MCF 10A (cell line): ENCODE measurements at regions not wholly inside any gene's neighbourhood (a gene's known extent, or its start where the extent isn't known, plus 50 kb on each side); places are given as distances from the start of the nearest gene placed in this dataset.

ENCODE experiments used
- BruUV-seq: library from RNA; stranded (reverse); fragments of 400-500 nt; replicated peaks from 2 replicates; lab custom pipeline; 2021; lab: Mats Ljungman, UMichigan
- CTCF ChIA-PET: fragments of 300-600 bp; sonication (Branson Sonifier 250); formaldehyde crosslinking; extraction: SDS; loops from one replicate; lab custom pipeline; 2021; ENCODE audit warnings: antibody characterized with exemption, inconsistent platforms; lab: Yijun Ruan, JAX
- POLR2A ChIA-PET: fragments of 300-600, 350-650 bp; sonication (Branson Sonifier 250); formaldehyde crosslinking; extraction: SDS; loops from one replicate; lab custom pipeline; 2020; ENCODE audit warnings: antibody characterized with exemption, inconsistent platforms; lab: Yijun Ruan, JAX
- DNase-seq: peaks from one replicate; pipeline ENCODE4 v3.0.0-alpha.2; 2018; ENCODE audit not compliant: unreplicated experiment
- H3K27ac Mint-ChIP-seq: one replicate; pipeline ENCODE4 v1.8.0; 2022; ENCODE audit warnings: mild to moderate bottlenecking, low read depth, mixed read lengths; ENCODE audit not compliant: unreplicated experiment
- H3K27me3 Mint-ChIP-seq: one replicate; pipeline ENCODE4 v1.8.0; 2022; ENCODE audit warnings: mixed read lengths; ENCODE audit not compliant: insufficient read depth, unreplicated experiment
- H3K36me3 Mint-ChIP-seq: one replicate; pipeline ENCODE4 v1.8.0; 2022; ENCODE audit warnings: mild to moderate bottlenecking, moderate library complexity, mixed read lengths; ENCODE audit not compliant: insufficient read depth, unreplicated experiment
- H3K4me1 Mint-ChIP-seq: one replicate; pipeline ENCODE4 v1.8.0; 2022; ENCODE audit warnings: mixed read lengths; ENCODE audit not compliant: insufficient read depth, unreplicated experiment
- H3K4me3 Mint-ChIP-seq: one replicate; pipeline ENCODE4 v1.8.0; 2022; ENCODE audit warnings: mild to moderate bottlenecking, moderate library complexity, mixed read lengths; ENCODE audit not compliant: unreplicated experiment
- H3K9me3 Mint-ChIP-seq: one replicate; pipeline ENCODE4 v1.8.0; 2022; ENCODE audit warnings: mixed read lengths; ENCODE audit not compliant: unreplicated experiment
- CTCF ChIP-seq: fragments of 200-600 bp; IDR thresholded peaks from one replicate; pipeline ENCODE4 v1.8.0; 2022; ENCODE audit warnings: antibody characterized with exemption, mild to moderate bottlenecking; ENCODE audit not compliant: unreplicated experiment
- intact Hi-C: fragments of 100-400 bp; cut with micrococcal nuclease; formaldehyde crosslinking; loops from 2 replicates; pipeline ENCODE4 v1.14.1; 2022

- ChIA-PET CTCF (interaction anchor here (0.6 to 2.1 kb wide), 6 partner anchors 12 to 1081 kb away, joined by 3 to 8 read pairs (median 4); no protein-coding TSS in a partner anchor), POLR2A (no interaction called here)
- TF ChIP-seq CTCF = no peak
- Mint-ChIP-seq H3K27me3 (peaks cover 11% of the 10 kb centered on the region), H3K4me3 (no peak overlapping the region), H3K36me3 (no peaks in the 10 kb centered on the region), H3K9me3 (no peaks in the 10 kb centered on the region), H3K4me1 (no peaks in the 10 kb centered on the region), H3K27ac (no peak overlapping the region)
- no peak for DNase-seq
- no TSS peak for BruUV-seq
- intact Hi-C loops = no loop called here
Measured at GRCh38 chr12:107978201-107978600, 150.9 kb upstream of the WSCD2 start.

DNA sequence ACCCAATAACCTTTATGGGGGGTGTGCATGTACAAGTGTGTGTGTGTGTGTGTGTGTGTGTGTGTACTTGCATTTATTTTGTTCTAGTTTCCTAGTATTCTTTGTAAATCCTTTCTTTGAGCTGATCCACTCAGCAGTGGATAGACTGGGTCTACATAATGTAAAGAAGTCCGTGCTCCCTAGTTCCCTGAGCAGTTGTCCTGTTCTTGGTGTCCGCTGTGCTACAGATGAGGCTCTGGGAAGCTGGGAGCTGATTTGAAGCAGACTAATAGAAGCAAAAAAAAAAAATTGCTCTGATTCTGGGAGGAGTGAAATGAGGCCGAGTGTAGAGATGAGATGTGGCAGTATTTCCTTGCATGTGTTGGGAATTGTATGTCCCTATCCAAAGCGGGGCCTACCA, 150.4 kb upstream of the WSCD2 start:
- DNase-seq = no peak
- ChIA-PET POLR2A (no interaction called here), CTCF (interaction anchor here (0.6 to 1.0 kb wide), 5 partner anchors 14 to 1081 kb away, joined by 3 to 5 read pairs (median 4); no protein-coding TSS in a partner anchor)
- BruUV-seq = no TSS peak
- Mint-ChIP-seq H3K27me3 (peaks cover 11% of the 10 kb centered on the region), H3K36me3 (no peaks in the 10 kb centered on the region), H3K4me3 (no peak overlapping the region), H3K4me1 (no peaks in the 10 kb centered on the region), H3K27ac (no peak overlapping the region), H3K9me3 (no peaks in the 10 kb centered on the region)
- no peak for TF ChIP-seq CTCF
- intact Hi-C loops = no loop called here

DNA sequence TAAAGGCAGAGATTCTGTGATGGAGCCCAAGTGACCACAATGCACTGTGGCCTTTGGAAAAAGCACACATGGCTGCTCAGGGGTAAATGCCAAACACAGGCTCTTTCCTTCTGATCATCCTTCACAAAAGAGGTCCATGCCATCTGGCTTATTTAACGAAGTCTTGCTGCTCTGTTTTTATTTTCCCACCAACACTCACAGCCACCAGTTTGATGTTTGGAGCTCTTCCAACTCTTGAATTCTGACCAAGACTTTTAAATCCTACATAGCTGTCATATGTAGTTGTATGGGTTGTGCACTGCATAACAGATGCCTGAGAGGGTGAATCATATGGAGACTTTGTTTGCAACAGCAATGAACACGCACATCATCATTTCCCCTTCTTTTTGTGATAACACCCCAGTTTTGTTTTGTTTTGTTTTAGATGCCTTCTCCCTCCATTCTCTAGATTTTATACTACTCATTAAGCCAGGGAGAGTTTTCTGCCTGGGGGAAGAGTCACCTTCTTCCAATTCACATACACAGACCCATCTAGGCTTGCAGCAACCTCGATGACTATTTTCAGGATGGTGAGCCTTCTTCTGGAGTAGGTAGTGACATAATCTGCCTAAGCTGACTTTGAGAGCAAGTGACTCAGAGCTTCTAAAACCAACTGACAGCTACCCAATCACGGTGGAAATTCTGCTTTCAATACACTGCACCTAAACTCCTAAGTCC, 145.2 kb upstream of the WSCD2 start:
- Mint-ChIP-seq H3K27me3 (no peaks in the 10 kb centered on the region), H3K36me3 (no peaks in the 10 kb centered on the region), H3K4me1 (no peaks in the 10 kb centered on the region), H3K9me3 (no peaks in the 10 kb centered on the region), H3K4me3 (no peak overlapping the region), H3K27ac (no peak overlapping the region)
- POLR2A ChIA-PET = no interaction called here
- CTCF ChIA-PET = interaction anchor here (0.7 to 1.2 kb wide), 2 partner anchors 71 to 1107 kb away, joined by 3 to 6 read pairs; no protein-coding TSS in a partner anchor
- peak; percentile 2 for DNase-seq
- TF ChIP-seq CTCF = no peak
- intact Hi-C loops = no loop called here
- BruUV-seq = no TSS peak

- no peak for TF ChIP-seq CTCF
- no TSS peak for BruUV-seq
- no peak overlapping the region for H3K4me3 Mint-ChIP-seq
- CTCF ChIA-PET = no interaction called here
- H3K9me3 Mint-ChIP-seq = no peaks in the 10 kb centered on the region
- no peaks in the 10 kb centered on the region for H3K27me3 Mint-ChIP-seq
- POLR2A ChIA-PET = no interaction called here
- intact Hi-C loops = no loop called here
- no peak for DNase-seq
- no peaks in the 10 kb centered on the region for H3K4me1 Mint-ChIP-seq
- no peaks in the 10 kb centered on the region for H3K36me3 Mint-ChIP-seq
- no peak overlapping the region for H3K27ac Mint-ChIP-seq
Measured at GRCh38 chr12:107984973-107985372, 144.1 kb upstream of the WSCD2 start.
